ENCODE measurements at regions not wholly inside any gene's neighbourhood (a gene's known extent, or its start where the extent isn't known, plus 50 kb on each side); places are given as distances from the start of the nearest gene placed in this dataset.
A peak's percentile ranks its signal among the peaks of the same experiment; 100 is the strongest.
"Not testable (repeated sequence)": the region's sequence is repeated elsewhere in the genome, so short reads cannot be mapped to it uniquely, and the experiment has no call there.

DNA sequence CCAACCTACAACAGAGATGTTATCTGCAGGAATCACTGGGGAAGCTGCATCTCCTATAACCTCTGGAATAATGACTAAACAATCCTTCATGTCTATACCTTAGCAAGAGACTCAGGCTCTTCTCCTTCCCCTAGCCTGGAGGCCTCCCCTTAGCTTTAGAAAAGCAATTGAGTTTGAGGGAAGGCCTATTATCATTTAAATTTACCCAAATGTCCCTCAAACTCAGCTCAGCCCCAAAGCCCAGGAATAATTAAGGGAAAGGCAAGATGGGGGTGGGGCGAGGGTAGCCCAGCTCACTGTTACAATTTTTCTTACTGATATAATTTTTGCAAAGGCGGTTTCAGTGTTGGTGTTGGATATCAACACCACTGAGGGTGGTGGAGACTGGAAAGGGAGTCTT, 151.4 kb upstream of the EEA1 start:
- no peak for DNase-seq (ENCODE audit: low spot score)

DNA sequence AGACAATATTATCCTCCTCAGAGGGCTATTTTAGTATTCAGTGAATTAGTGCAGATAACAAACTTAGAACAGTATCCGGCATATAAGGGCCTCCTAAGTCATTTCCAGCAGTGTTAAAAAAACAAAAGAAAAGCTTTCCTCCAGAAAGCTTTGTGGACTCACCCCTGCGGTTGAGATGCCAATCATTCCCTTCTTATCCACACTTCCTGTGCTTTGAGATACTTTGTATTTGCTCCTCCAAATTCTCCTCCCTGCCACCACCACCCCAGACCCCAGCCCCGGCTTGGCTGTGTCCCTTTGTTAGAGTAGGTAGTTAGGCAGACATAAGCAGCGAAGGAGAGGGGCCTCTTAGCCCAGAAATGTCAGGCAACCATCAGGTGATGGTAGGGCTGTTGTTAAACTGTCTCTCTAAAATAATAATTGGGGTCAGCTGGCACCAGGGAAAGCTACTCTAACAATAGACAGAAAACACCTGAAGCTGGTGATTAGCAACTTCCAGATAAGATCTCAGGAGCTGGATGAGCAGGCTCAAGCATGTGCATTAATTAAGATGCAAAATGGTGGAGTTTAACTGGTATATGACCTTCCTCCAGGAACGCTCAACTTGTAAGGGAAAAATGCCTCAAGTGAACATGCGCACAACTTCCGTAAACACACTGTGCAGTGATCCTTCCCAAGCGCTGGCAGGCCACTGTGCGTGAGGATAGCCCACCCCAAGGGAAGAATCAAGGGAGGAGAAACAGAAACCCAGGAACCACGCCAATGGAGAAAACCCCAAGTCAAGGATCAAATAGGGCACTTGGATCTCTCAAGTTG, 152.1 kb upstream of the EEA1 start:
- DNase-seq (ENCODE audit: low spot score) = no peak

DNA sequence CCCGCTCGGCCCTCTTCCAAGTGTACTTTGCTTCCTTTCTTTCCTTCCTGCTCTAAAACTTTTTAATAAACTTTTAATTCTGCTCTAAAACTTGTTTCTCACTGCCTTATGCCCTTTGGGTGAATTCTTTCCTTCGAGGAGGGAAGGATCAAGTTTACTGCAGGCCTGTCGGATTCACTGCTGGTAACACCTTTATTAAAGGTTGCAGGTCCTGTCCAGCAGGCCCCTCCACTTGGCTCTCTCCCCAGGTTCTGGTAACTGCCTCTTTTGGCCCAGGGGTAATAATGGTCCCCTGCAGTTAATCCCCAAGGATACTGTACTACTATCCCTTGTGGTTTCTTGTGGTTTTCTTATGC, 152.7 kb upstream of the EEA1 start:
- DNase-seq (ENCODE audit: low spot score) = no peak

DNA sequence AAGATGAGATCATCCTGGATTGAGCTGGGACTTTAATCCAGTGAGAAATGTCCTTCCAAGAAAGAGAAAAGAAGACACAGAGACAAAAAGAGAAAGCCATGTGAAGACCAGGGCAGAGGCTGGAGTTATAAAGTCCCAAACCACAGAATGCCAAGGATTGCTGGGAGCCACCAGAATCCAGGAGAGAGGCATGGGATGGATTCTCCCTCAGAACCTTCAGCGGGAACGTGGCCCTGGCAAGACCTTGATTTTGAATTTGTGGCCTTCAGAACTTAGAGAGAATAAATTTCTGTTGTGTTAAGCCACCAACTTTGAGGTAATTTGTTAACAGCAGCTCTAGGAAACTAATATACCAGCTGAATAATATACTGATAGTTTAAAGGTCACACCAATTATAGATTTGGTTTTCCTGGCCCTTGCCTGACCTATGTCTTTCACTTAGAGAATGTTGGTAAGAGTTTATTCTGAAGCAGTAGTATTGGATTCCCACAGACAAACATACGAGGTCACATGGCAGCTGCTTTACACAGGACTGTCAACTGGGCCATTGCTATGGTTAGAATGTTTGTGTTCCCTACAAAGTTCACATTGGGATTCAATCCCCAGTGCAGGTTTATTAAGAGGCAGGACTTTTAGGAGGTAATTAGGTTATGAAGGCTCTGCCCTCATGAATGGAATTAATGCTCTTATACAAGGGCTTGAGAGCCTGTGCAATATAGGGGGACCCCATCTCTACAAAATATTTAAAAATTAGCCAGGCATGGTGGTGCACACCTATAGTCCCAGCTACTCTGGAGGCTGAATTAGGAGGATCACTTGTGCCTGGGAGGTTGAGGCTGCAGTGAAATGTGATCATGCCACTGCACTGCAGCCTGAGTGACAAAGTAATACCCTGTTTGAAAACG, 156.5 kb upstream of the EEA1 start:
- DNase-seq (ENCODE audit: low spot score) = no peak

DNA sequence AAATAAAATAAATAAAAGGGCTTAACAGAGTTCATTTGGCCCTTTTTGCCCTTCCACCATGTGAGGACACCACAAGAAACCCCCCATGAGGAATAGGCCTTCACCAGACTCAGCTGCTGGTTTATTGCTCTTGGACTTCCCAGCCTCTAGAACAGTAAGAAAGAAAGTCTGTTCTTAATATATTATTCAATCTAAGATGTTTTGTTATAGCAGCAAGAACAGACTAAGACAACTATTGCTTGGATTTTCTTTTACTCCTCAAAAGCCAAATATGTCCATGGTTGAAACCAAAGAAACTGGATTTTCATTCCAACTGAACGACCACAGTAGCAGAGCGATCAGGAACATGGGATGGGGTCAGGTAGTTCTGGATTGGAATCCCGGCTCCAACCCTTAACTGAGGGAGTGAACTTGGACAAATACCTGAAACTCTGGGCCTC, 157.2 kb upstream of the EEA1 start:
- DNase-seq (ENCODE audit: low spot score) = no peak

DNA sequence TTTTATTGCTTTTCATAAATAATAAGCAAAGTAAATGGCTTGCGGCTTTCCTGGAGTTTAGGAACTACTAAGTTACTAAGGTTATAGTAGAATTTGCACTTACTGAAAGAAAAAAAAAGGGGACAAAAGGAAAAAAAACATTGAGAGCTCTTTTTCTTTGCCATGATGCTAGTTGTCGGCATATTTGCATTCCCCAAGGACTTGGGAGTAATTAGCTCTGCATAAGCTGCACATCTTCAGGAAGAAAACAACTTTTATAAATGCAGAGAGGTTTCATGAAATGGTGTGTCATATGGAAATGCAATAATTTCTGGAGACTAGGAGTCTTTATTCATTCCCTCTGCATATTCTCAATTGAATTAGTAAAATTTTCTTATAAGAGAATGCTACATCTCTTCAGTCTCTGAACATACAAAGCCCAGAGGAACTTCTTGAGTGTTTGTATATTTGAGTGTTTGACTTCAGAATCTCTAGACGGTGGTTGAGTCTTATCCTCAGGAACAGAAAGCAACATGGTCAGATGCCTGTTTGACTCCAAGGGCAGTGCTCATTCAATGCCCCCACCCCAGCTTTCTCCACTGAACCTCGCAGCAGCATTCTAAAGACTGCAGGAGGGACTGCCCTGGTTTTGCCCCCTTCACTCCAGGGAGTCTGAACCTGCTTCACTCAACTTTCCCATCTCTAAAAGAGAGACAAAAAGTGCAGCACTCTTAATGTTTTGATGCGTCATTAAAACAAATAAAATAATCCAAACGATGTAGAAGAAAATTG, 158.9 kb upstream of the EEA1 start:
- DNase-seq (ENCODE audit: low spot score) = no peak

DNA sequence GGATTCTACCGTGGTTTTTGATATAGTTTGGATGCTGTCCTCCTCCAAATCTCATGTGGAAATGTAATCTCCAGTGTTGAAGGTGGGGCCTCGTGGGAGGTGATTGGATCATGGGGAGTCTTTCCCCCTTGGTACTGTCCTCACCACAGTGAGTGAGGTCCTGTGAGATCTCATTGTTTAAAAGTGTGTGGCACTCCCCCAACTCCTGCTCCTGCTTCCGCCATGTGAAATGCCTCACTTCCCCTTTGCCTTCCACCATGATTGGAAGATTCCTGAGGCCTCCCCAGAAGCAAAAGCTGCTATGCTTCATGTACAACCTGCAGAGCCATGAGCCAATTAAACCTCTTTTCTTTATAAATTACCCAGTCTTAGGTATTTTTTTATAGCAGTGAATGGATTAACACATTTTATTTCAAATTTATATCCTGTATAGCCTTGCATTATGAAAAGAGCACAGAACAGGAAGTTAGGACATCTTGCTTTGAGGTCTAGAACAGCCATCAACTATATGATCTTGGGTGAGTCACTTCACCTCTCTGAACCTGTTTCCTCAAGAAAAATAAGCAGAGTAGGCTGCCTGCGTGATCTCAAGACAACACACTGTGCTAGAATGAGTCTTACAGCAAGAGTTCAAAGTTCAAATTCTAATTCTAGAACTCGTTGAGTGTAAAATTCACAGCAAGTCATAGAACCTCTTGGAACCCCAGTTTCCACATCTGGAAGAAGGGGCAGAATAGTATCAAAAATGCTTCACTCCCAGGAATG, 160.9 kb upstream of the EEA1 start:
- no peak for DNase-seq (ENCODE audit: low spot score)

DNA sequence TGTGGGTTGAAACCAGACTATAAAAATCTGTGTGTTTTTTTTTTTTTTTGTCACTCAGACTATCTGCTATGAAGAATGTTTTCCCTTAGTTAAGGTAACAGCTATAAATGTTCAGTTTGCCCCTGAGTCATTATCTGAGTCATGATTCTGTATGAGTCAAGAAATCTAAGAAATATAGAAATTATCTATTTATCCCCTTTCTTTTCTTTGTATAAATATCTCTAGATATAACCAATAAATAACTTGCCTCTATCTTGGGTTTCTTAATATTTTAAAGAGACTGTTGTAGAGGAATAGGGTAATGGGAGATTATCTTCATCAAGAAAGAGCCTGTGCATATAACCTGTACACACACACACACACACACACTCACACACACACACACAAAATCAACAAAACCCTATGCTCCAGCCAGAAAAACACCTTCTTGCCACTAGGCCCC, 161.7 kb upstream of the EEA1 start:
- no peak for DNase-seq (ENCODE audit: low spot score)

DNA sequence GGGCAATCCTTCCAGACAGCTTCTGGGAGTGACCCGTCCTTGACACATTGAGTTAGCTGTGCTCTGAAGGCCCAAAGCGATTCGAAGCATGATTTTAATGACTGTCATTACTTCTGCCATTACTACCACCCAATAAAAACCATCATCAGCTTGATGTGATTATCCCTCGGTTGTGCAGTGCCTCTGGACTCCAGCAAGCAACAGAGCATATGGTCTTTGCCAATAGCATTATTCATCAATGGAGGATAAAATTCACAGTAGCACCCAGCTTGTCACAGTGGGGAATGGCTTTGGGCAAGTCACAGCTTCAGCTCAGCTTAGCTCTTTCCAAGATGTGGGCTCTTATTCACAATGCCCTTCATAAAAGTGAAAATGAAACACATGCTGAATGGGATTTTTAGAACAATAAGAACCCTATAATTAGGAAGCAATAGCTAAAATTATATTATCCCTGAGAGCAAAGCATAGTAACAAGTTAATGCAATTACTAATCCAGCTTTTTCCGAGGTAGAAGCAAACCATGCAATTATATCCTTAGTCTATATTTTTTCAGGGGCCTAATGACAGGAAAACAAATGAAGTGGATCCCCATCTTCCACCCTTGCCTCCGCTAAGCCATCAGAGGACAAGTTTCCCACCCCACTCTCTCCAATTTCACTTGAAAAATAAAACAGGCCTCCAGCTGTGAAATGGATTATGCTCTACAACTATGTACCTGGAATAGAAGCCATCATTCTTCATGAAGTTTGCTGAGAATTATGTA, 163.0 kb upstream of the EEA1 start:
- DNase-seq (ENCODE audit: low spot score) = no peak

DNA sequence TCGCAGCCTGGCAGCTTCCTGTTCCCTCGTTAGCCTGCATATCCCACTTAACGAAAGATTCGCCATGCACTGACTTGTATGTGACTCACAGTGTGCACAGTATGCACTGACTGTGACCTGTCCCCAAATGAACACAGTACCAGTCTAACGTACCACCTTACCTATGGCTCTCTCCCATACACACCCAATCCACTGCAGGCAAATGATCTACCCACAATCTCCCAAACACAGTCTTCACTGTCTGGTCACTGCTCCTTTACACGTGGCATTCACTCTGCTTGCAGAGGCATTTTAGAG, 163.5 kb upstream of the EEA1 start:
- DNase-seq (ENCODE audit: low spot score) = no peak

DNA sequence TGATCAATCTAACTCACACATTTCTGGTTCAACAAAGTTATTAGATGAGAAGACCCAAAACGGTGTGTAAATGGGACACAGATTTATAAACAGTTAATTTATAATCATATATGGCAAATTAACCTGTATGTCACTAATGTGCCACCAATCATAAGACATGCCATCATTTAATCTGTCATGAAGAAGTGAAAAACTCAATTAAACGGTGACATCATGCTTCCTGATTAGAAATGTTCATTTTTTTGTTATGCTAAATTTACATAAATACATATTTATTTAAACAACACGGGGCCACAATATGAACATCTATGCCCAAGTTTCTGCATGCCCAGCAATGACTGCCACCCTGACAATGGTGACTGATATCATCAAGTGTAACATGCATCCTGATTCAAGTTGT, 164.1 kb upstream of the EEA1 start:
- DNase-seq (ENCODE audit: low spot score) = no peak

DNA sequence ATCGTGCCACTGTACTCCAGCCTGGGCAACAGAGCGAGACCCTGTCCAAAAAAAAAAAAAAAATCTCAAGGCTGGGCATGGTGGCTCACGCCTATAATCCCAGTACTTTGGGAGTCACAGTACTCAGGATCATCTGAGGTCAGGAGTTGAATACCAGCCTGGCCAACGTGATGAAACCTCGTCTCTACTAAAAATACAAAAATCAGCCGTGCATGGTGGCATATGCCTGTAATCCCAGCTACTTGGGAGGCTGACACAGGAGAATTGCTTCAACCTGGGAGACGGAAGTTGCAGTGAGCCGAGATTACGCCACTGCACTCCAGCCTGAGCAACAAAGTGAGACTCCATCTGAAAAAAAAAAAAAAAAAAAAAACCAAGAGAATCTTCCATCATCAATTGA, 165.1 kb upstream of the EEA1 start:
- not testable (repeated sequence) for DNase-seq (ENCODE audit: low spot score)

DNA sequence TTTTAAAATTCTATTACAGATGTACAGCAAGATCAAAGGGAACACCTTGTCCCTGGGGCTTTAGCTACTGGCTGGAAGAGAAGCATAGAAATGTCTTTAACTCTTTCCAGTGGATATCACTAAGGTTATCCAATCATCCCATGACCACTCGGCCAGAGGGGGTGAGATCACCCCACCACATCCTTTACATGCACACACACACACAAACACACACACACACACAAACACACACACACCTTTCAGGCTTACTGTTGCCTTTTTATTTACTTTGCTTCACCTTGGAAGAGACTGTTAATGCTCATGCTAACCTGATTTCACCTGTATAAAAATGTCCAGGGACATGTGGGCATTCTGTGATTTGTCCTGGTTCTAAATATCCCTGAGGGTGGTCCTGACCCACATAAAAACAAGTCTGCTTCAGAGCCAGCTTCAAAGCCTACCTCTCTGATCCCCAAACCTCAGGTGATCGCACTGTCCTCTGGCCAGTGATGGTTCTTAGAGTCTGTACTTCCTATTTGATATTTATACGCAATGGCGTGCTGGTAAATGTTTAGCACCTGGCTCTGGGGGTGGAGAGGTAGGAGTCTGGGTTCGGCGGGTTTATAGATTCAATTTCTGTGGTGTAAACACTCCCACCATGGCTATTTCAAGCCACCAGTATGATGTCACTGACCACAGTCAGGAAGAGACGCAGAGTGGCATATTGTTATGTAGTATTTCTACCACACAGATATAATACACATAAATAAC, 166.1 kb upstream of the EEA1 start:
- no peak for DNase-seq (ENCODE audit: low spot score)

DNA sequence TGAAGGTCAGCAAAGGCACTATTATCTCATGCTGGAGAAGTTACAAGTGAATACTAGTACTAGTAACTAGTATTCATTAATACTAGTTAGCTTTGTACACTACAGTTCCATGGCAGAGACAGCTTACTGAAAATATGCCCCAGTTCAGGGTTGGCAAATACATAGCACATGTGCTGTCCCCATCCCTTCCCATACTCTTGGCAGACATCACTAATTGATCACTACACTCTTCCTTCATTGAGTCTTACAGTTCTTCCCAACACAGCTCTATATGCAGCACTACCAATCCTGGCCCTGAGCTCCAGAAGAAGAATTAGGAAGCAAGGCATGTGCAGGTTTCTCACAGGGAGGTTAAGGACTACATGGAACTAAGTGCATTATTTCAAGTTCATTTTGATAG, 168.3 kb upstream of the EEA1 start:
- DNase-seq (ENCODE audit: low spot score) = no peak

DNA sequence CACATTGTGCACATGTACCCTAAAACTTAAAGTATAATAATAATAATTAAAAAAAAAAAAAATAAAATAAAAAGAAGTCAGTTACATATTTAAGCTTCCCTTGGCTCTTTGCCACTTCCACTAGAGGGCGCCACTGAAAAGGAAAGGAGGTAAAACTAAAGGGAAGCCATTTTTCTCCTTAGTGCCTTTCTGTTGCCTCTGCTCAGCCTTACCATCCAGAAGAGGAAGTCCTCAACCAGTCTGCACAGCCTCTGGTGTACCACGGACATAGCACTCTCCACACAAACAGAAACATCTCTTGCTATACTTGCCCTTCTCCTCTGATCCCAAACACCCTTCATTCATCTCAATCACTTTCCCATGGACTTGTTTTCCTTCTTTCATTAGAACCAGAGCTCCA, 169.0 kb upstream of the EEA1 start:
- no peak for DNase-seq (ENCODE audit: low spot score)

DNA sequence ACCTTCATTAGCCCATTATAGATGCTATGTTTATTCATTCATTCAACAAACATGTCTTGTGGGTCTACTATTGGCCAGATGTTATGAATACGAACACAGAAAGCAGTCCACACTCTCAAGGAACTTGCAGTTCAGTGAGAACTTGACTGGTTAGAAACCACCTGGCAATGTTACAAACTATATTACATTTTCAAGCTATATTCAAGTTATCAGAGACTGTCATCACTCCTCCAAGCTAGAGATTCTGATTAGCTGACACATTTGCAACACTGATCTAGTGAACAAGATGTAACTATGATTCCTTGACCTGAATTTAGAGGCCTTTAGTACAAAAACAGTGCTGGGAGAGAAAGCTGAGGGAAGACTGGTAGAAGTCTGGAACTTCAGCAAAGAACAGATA, 170.7 kb upstream of the EEA1 start:
- no peak for DNase-seq (ENCODE audit: low spot score)

DNA sequence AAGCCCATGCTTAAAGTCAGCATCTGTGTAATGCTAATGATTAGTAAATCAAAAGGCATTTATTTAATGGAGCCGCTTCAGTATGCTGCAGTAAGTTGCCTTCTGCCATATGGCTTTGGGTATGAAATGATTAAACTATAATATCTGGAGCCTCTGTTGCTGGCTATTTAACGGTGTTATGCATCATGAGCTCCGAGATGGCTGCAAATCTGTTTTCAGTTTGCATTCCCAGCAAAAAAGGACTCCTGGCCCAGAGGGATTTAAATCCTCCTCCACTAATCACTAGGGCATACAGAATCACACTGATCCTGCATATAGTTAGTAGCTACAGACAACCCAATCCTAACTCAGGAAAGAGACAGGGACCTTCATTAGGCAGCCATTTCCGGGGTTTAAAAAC, 171.5 kb upstream of the EEA1 start:
- DNase-seq (ENCODE audit: low spot score) = peak; percentile 72

DNA sequence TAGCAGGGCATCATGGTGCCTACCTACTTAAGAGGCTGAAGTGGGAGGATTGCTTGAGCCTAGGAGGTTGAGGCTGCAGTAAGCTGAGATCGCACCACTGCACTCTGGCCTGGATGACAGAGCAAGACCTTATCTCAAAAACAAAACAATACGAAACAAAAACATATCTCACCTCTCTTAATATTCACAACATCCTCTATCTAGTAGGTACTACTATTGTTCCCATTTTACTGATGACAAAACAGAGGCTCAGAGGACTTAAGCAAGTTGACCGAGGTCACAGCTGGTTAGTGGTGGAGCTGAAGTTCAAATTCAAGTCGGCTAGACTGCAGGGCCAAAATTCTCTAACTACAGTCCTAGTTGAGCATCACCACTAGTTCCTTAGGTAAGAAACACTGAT, 172.3 kb upstream of the EEA1 start:
- no peak for DNase-seq (ENCODE audit: low spot score)

DNA sequence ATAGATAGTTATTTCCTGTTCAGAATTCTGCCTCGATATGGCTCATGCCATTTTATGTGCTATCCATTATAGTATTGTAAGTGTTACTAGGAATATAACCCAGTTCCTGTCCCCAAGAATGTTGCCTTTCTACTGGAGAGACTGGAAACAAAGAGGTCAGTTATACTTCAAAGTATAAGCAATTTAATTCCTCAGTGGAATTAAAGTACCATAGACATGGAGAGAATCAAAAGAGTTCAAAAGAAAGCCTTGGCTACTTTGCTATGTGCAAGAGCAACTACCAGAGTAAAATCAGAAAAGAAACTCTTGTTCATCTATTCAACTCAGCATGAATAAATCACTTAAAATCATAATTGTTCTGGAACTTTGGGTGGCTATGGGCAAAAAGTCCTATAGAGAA, 173.2 kb upstream of the EEA1 start:
- no peak for DNase-seq (ENCODE audit: low spot score)

DNA sequence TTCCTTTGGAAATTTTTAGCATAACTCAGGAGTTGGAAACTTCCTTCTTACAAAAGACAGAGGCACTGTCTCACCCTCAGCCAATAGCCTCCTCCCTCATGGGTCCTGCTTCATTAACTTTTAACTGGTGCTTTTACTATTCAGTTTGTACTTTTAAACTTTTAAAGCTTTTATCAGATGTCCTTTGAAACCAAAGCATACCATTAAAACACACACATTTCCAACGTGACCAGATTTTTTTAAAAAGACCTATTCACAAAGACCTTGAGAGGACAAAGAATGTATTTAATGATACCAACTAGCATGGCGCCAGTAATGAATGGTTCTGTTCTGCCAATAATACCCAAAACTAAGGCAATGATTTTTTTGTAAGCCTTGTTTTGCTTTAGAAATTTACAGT, 173.6 kb upstream of the EEA1 start:
- DNase-seq (ENCODE audit: low spot score) = no peak

DNA sequence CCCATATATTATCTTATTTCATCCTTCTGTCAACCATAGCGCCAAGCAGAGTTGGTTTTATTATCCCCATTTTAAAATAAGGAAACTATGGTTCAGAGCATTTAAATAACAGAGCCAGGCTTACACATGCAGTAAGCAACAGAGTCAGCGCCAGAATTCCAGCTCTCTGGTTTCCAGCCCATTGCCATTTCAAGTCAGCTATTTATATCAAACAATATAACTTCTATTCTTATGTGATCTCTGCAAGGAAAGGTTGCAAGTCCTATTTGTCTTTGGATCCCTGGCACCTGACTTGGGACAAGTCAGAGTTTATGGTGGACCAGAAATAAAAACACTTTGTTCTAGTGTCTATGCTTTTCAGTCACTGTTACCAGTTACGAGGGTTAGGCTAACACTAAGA, 174.1 kb upstream of the EEA1 start:
- no peak for DNase-seq (ENCODE audit: low spot score)

All from D341Med (cell line).